ENCODE measurements at regions not wholly inside any gene's neighbourhood (a gene's known extent, or its start where the extent isn't known, plus 50 kb on each side); places are given as distances from the start of the nearest gene placed in this dataset.

DNA sequence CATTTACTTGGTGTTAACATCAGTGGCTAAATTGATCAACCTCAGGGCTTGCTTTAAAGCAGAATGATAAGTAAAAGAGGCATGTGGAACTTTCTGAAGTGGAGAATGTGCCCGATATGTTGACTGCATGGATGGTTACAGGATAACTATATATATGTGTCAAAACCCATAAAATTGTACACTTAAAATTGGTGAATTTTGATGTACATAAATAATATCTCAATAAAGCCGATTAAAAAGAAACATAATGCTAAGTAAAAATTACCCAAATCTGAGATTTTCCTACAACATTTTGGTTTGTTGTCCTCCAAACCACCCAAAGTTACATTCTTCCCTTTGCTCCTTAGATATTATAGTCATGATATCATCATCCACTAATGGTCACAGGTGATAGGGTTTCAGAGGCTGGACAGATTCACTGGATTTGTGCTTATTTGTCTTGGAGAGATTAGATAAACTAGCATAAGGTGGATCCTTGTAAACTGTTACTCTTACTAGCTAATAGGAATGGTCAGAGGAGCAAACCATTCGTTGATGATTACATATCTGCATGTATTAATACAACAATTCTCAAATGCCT, 119.7 kb upstream of the RPS23 start (continued):
- TF ChIP-seq, protein P1, sequence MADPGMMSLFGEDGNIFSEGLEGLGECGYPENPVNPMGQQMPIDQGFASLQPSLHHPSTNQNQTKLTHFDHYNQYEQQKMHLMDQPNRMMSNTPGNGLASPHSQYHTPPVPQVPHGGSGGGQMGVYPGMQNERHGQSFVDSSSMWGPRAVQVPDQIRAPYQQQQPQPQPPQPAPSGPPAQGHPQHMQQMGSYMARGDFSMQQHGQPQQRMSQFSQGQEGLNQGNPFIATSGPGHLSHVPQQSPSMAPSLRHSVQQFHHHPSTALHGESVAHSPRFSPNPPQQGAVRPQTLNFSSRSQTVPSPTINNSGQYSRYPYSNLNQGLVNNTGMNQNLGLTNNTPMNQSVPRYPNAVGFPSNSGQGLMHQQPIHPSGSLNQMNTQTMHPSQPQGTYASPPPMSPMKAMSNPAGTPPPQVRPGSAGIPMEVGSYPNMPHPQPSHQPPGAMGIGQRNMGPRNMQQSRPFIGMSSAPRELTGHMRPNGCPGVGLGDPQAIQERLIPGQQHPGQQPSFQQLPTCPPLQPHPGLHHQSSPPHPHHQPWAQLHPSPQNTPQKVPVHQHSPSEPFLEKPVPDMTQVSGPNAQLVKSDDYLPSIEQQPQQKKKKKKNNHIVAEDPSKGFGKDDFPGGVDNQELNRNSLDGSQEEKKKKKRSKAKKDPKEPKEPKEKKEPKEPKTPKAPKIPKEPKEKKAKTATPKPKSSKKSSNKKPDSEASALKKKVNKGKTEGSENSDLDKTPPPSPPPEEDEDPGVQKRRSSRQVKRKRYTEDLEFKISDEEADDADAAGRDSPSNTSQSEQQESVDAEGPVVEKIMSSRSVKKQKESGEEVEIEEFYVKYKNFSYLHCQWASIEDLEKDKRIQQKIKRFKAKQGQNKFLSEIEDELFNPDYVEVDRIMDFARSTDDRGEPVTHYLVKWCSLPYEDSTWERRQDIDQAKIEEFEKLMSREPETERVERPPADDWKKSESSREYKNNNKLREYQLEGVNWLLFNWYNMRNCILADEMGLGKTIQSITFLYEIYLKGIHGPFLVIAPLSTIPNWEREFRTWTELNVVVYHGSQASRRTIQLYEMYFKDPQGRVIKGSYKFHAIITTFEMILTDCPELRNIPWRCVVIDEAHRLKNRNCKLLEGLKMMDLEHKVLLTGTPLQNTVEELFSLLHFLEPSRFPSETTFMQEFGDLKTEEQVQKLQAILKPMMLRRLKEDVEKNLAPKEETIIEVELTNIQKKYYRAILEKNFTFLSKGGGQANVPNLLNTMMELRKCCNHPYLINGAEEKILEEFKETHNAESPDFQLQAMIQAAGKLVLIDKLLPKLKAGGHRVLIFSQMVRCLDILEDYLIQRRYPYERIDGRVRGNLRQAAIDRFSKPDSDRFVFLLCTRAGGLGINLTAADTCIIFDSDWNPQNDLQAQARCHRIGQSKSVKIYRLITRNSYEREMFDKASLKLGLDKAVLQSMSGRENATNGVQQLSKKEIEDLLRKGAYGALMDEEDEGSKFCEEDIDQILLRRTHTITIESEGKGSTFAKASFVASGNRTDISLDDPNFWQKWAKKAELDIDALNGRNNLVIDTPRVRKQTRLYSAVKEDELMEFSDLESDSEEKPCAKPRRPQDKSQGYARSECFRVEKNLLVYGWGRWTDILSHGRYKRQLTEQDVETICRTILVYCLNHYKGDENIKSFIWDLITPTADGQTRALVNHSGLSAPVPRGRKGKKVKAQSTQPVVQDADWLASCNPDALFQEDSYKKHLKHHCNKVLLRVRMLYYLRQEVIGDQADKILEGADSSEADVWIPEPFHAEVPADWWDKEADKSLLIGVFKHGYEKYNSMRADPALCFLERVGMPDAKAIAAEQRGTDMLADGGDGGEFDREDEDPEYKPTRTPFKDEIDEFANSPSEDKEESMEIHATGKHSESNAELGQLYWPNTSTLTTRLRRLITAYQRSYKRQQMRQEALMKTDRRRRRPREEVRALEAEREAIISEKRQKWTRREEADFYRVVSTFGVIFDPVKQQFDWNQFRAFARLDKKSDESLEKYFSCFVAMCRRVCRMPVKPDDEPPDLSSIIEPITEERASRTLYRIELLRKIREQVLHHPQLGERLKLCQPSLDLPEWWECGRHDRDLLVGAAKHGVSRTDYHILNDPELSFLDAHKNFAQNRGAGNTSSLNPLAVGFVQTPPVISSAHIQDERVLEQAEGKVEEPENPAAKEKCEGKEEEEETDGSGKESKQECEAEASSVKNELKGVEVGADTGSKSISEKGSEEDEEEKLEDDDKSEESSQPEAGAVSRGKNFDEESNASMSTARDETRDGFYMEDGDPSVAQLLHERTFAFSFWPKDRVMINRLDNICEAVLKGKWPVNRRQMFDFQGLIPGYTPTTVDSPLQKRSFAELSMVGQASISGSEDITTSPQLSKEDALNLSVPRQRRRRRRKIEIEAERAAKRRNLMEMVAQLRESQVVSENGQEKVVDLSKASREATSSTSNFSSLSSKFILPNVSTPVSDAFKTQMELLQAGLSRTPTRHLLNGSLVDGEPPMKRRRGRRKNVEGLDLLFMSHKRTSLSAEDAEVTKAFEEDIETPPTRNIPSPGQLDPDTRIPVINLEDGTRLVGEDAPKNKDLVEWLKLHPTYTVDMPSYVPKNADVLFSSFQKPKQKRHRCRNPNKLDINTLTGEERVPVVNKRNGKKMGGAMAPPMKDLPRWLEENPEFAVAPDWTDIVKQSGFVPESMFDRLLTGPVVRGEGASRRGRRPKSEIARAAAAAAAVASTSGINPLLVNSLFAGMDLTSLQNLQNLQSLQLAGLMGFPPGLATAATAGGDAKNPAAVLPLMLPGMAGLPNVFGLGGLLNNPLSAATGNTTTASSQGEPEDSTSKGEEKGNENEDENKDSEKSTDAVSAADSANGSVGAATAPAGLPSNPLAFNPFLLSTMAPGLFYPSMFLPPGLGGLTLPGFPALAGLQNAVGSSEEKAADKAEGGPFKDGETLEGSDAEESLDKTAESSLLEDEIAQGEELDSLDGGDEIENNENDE (IDR thresholded peaks at IDR 0.05; ENCODE audit: insufficient replicate concordance, low read length): no peak
- no peak for TF ChIP-seq JUN (IDR thresholded peaks at IDR 0.05; ENCODE audit: low read depth, low read length)

Measured in H1 (cell line).